ENCODE measurements at regions not wholly inside any gene's neighbourhood (a gene's known extent, or its start where the extent isn't known, plus 50 kb on each side); places are given as distances from the start of the nearest gene placed in this dataset.
"Not testable (repeated sequence)": the region's sequence is repeated elsewhere in the genome, so short reads cannot be mapped to it uniquely, and the experiment has no call there.

GRCh38 chrX:122572461-122572860, 611.6 kb upstream of the GRIA3 start:
- no peak for DNase-seq (ENCODE audit: low read depth)

- no peak for DNase-seq (ENCODE audit: low read depth)
Observed at GRCh38 chrX:122579036-122579435, 605.0 kb upstream of the GRIA3 start.

- no peak for DNase-seq (ENCODE audit: low read depth)
Observed at GRCh38 chrX:122579526-122579925, 604.6 kb upstream of the GRIA3 start.

DNA sequence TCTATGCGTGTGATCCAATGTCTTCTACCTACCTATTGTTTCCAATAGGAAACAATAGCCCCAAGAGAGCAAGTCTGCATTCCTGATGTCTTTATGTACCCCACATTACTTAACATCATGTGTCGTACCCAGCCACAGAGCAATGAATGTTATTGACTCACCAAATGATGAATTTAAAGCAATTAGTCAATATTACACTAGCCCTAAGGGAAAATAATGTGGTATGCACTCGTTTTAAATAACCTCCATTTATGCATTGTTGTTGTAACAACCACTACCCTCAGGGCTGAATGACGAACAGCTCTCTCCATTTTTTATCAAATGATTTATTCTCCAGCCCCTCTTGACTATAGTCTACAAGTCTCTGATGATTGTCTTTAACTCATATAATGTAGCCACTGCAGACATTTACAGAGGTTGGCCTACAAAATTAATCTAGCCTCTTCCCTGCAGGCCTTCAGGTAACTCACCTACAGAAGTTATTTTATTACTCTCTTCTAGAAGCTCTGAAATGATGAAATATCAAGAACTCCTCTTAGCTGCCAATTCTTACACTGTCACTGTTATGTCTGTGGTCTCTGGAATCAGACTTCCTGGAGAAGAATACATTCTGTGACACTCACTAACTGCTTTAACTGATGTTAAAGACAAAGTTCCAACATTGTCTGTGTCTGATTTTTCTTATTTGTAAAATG, 601.7 kb upstream of the GRIA3 start:
- no peak for DNase-seq (ENCODE audit: low read depth)

DNA sequence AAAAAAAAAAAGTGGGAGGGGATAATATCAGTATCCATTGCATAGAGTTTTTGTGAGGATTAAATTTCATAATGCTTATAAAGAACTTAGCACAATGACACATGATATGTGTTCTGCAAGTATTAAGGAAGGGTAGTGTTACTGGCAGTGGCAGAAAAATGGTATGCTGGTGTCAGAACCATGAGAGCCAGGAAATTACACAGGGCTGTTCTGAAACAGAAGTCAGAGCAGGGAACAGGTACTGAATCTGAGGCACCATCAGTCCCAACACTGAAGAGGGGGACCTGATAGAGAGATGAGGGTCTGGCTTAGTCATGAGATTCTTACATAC, 601.1 kb upstream of the GRIA3 start:
- DNase-seq (ENCODE audit: low read depth) = no peak

DNA sequence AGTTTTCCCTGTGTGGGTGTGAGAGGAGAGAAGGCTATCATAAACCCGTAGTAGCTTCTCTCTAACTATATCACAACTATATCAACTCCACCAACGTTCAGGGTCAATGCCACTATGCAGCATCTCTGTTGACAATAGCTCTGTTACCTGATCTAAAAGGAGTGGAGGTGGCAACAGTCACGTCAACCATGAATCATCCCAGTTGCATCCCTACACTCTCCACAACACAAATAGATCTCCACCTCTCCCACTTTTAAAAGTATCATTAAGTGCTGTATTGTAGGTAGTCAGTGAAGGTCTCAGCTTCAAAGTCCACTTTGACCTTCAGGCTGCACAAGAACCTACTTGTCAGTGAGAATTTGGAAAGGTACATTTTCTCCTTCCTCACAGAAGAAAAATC, 600.5 kb upstream of the GRIA3 start:
- no peak for DNase-seq (ENCODE audit: low read depth)

- DNase-seq (ENCODE audit: low read depth) = no peak
Observed at GRCh38 chrX:122584981-122585380, 599.1 kb upstream of the GRIA3 start.

- DNase-seq (ENCODE audit: low read depth) = no peak
Observed at GRCh38 chrX:122586831-122587230, 597.2 kb upstream of the GRIA3 start.

DNA sequence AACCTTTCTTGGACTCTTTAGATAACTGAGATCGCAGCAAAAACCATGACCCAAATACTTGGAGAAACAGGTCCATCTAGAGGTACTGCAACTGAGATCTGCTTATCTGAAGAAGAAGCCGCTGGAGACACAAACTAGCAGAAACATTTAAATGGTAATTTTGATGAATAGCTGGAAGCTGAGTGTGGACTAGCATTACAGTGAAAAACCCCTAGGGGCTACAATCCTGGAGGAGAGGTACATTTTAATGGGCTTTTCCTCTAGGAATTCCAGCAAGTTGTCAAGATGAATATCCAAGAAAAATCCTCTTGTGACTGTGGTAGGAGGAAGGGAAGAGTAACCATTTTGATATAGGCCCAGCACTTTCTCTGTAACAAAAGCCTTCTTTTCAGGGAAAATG, 592.5 kb upstream of the GRIA3 start:
- no peak for DNase-seq (ENCODE audit: low read depth)

GRCh38 chrX:122596998-122597397, 587.1 kb upstream of the GRIA3 start:
- DNase-seq (ENCODE audit: low read depth) = no peak

DNA sequence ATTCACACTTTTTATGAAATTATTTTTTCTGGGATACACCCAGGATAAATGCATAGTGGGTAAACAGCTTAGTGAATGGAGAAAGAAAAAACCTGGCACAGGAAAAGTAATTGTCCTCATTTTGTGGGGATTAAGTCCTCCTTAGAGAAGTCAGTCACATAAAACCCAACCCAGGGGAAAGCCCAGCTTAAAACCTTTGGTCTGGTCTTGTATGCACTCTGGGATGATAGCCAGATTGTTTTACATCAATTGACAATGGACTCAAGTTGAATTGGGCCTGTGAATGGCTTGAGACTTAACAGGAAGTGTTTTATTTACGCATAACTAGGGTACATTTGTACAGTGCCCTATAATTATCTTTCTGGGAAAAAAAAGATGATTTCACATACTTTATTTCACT, 561.3 kb upstream of the GRIA3 start:
- no peak for DNase-seq (ENCODE audit: low read depth)

DNA sequence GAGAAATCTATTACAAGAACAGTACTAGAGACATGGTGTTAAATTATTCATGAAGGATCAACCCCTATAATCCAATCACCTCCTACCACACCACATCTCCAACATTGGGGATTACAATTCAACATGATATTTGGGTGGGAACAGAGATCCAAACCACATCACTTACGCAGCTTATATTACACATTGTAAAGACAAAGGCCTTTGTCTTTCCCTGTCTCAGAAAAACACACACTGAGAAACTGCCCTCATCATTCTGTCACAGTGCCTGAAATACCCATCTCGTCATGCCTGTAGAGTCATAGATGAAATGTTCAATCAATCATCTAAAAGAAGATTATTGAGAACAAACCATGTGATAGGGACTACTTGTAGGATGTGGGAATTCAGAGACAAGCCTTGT, 558.8 kb upstream of the GRIA3 start:
- DNase-seq (ENCODE audit: low read depth) = no peak

GRCh38 chrX:122625821-122626220, 558.3 kb upstream of the GRIA3 start:
- DNase-seq (ENCODE audit: low read depth) = no peak

DNA sequence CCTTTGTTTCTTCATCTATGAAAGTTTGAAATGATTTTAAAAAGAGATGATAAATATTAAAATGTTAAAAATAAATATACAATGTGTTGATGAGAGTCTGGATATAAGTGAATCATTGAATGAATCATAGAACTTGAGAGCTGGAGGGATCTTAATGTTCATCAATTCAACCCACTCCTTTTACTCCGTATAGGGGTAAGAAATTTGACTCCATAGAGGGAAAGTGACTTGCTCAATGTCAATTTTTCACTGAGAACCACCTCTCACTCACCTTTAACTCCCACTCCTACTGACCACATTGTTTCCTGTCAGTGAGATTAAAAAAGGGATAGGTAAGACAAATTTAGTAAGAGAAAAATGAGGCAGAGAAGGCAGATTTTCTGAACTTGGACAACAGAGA, 557.2 kb upstream of the GRIA3 start:
- no peak for DNase-seq (ENCODE audit: low read depth)

- no peak for DNase-seq (ENCODE audit: low read depth)
Observed at GRCh38 chrX:122641136-122641535, 542.9 kb upstream of the GRIA3 start.

- no peak for DNase-seq (ENCODE audit: low read depth)
Observed at GRCh38 chrX:122641826-122642225, 542.3 kb upstream of the GRIA3 start.

GRCh38 chrX:122655256-122655655, 528.8 kb upstream of the GRIA3 start:
- DNase-seq (ENCODE audit: low read depth) = not testable (repeated sequence)

GRCh38 chrX:122666601-122667000, 517.5 kb upstream of the GRIA3 start:
- DNase-seq (ENCODE audit: low read depth) = no peak

- DNase-seq (ENCODE audit: low read depth) = no peak
Observed at GRCh38 chrX:122667667-122668066, 516.4 kb upstream of the GRIA3 start.

GRCh38 chrX:122703762-122704161, 480.3 kb upstream of the GRIA3 start:
- DNase-seq (ENCODE audit: low read depth) = no peak

DNA sequence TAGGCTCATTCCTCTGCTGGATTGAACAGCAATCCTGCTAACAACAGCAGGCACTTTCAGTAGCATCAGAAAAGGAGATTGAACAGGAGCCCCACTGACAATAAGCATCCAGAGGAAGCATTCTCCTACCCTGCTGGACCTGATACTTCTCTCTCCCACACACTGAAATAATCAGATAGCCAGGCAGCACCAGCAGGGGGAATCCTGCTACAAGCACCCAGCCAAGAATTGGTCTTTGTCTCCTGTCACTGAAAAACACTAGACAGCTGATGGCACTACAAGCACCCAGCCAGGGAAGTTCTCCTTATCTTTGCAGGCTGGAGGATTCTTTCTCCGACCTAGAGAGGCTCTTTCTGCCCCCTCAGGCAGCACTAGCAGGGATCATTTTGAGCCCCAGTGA, 444.3 kb upstream of the GRIA3 start:
- DNase-seq (ENCODE audit: low read depth) = no peak

GRCh38 chrX:122770581-122770980, 413.5 kb upstream of the GRIA3 start:
- no peak for DNase-seq (ENCODE audit: low read depth)

GRCh38 chrX:122771933-122772332, 412.1 kb upstream of the GRIA3 start:
- no peak for DNase-seq (ENCODE audit: low read depth)

- DNase-seq (ENCODE audit: low read depth) = no peak
Observed at GRCh38 chrX:122777766-122778165, 406.3 kb upstream of the GRIA3 start.

GRCh38 chrX:122783918-122784317, 400.2 kb upstream of the GRIA3 start:
- no peak for DNase-seq (ENCODE audit: low read depth)
